ENCODE measurements at regions not wholly inside any gene's neighbourhood (a gene's known extent, or its start where the extent isn't known, plus 50 kb on each side); places are given as distances from the start of the nearest gene placed in this dataset.

- no peak for TF ChIP-seq CEBPB (IDR thresholded peaks at IDR 0.05)
- no peak for TF ChIP-seq TCF12 (IDR thresholded peaks at IDR 0.05; ENCODE audit: low read depth)
- TF ChIP-seq MAX (IDR thresholded peaks at IDR 0.05), result no peak
- TF ChIP-seq TAF1 (IDR thresholded peaks at IDR 0.05; ENCODE audit: low read depth), result no peak
- TF ChIP-seq CREB1 (IDR thresholded peaks at IDR 0.05; ENCODE audit: low read depth), result no peak
- TF ChIP-seq EGR1 (IDR thresholded peaks at IDR 0.05), result no peak
- TF ChIP-seq YY1 (IDR thresholded peaks at IDR 0.05; ENCODE audit: low read depth), result no peak
- TF ChIP-seq ZBTB7A (IDR thresholded peaks at IDR 0.05; ENCODE audit: low read depth), result no peak
- TF ChIP-seq FOXM1 (IDR thresholded peaks at IDR 0.05; ENCODE audit: borderline replicate concordance, low read depth), result no peak
Measured at GRCh38 chr1:102420034-102420433, 423.3 kb upstream of the OLFM3 start.
